ENCODE measurements at regions not wholly inside any gene's neighbourhood (a gene's known extent, or its start where the extent isn't known, plus 50 kb on each side); places are given as distances from the start of the nearest gene placed in this dataset.

DNA sequence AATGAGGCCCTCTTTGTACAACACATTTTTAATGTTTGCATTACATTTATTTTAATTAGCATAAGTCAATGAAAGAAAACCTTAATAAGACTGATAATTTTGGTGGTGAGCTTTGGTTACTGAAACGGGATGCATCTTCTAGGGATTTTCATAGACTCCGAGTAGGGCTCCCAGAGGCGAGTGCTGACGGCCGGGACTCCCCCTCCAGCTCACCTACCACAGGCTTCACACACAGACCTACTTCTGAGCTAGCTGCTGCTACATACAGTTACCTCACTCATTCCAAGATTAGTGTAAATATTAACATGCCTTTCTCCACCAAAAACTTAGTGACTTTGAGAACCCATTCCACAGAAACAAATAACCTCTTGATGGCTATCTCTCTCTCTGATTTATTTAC is 271.1 kb downstream of the GALR1 start:
- Mint-ChIP-seq H3K4me3 (ENCODE audit: low read depth) (no peak overlapping the region), H3K36me3 (ENCODE audit: low read depth) (no peaks in the 10 kb centered on the region), H3K4me1 (ENCODE audit: low read depth) (no peaks in the 10 kb centered on the region), H3K27me3 (ENCODE audit: low read depth) (no peaks in the 10 kb centered on the region), H3K9me3 (peaks cover 4% of the 10 kb centered on the region), H3K27ac (no peak overlapping the region)
- DNase-seq (ENCODE audit: low spot score): no peak
- intact Hi-C loops (cut with micrococcal nuclease): no loop called here

DNA sequence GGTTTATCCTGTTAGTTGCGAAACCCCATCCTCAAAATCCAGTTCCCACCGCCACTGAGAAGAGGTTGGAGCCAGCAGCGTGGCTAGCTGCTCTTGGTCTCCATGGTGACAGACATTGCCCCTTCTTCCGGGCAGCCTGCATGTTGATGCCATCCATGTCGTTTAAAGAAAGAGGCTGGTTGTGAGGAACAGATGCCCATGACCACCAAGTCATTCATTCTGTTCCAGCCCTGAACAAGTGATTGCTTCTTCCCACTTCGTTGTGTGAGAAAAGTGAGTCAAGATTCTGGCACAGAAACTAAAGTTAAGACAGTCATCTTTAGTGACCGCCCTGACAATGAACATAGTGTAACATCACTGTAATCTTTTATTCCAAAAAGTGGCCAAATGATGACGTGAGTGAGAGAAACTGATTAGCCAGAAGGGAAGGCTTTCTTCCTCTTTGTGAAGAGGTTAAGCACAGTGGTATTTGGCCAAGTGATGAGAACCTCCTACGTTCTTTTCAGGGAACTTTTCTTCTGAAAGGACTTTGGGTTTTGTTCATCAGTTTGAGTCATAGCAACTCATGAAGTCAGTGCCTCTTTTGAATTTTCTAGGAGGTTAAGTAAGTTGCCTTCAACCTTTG is 272.5 kb downstream of the GALR1 start:
- H3K27me3 Mint-ChIP-seq (ENCODE audit: low read depth): no peaks in the 10 kb centered on the region
- H3K27ac Mint-ChIP-seq: no peak overlapping the region
- DNase-seq (ENCODE audit: low spot score): no peak
- intact Hi-C loops (cut with micrococcal nuclease): no loop called here
- no peak overlapping the region for H3K4me3 Mint-ChIP-seq (ENCODE audit: low read depth)
- no peaks in the 10 kb centered on the region for H3K36me3 Mint-ChIP-seq (ENCODE audit: low read depth)
- H3K9me3 Mint-ChIP-seq: peaks cover 15% of the 10 kb centered on the region
- no peaks in the 10 kb centered on the region for H3K4me1 Mint-ChIP-seq (ENCODE audit: low read depth)

DNA sequence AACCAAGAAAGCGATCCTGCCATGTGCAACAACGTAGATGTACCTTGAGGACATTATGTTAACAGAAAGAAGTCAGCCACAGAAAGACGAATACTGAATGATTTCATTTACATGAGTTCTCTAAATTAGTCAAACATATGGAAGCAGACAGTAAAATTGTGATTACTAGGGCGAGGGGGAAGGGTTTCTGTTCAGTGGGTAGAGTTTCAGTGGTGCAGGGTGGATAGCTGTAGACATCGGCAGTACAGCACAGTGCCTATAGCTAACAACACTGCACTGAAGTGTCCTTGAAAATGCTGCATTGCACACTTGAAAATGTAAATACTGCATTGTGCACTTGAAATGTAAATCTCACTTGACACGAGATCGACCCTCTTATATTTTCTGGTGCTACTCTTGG is 275.3 kb downstream of the GALR1 start:
- H3K4me3 Mint-ChIP-seq (ENCODE audit: low read depth): no peak overlapping the region
- DNase-seq (ENCODE audit: low spot score): no peak
- intact Hi-C loops (cut with micrococcal nuclease): no loop called here
- H3K27me3 Mint-ChIP-seq (ENCODE audit: low read depth): no peaks in the 10 kb centered on the region
- no peaks in the 10 kb centered on the region for H3K36me3 Mint-ChIP-seq (ENCODE audit: low read depth)
- no peak overlapping the region for H3K27ac Mint-ChIP-seq
- peaks cover 22% of the 10 kb centered on the region for H3K9me3 Mint-ChIP-seq
- no peaks in the 10 kb centered on the region for H3K4me1 Mint-ChIP-seq (ENCODE audit: low read depth)

DNA sequence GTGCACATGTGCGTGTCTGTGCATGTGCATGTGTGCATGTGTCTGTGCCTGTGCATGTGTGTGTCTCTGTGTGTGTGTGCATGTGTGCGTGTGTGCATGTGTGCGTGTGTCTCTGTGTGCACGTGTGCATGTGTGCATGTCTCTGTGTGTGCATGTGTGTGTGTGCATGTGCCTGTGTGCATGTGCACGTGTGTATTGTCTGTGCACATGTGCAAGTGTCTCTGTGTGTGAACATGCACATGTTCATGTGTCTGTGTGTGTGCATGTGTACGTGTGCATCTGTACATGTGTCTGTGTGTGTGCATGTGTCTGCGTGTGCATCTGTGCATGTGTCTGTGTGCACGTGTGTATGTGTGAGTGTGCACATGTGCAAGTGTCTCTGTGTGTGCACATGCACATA is 277.3 kb downstream of the GALR1 start:
- DNase-seq (ENCODE audit: low spot score): no peak
- no peaks in the 10 kb centered on the region for H3K4me1 Mint-ChIP-seq (ENCODE audit: low read depth)
- intact Hi-C loops (cut with micrococcal nuclease): no loop called here
- no peak overlapping the region for H3K4me3 Mint-ChIP-seq (ENCODE audit: low read depth)
- H3K27me3 Mint-ChIP-seq (ENCODE audit: low read depth): no peaks in the 10 kb centered on the region
- H3K27ac Mint-ChIP-seq: no peak overlapping the region
- H3K36me3 Mint-ChIP-seq (ENCODE audit: low read depth): no peaks in the 10 kb centered on the region
- peaks cover 22% of the 10 kb centered on the region for H3K9me3 Mint-ChIP-seq

DNA sequence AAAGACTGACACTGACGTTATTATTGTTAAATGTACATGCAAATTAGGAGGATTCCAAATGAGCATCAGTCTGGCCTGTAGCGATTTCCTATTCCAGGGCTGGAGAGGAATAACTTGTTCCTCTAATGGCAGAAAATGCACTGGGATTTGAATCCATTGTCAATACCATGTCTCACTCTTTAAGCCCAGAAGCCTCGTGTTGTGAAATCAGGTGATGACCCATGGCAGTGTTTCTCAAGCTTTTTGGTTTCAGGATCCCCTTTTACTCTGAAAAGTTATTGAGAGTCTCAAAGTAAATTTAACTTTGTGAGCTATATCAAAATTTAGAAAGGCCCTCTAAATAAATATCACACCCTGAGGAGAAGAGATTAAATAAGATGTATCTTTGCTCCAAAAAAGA is 279.2 kb downstream of the GALR1 start:
- peaks cover 22% of the 10 kb centered on the region for H3K9me3 Mint-ChIP-seq
- no peak overlapping the region for H3K4me3 Mint-ChIP-seq (ENCODE audit: low read depth)
- H3K27me3 Mint-ChIP-seq (ENCODE audit: low read depth): no peaks in the 10 kb centered on the region
- intact Hi-C loops (cut with micrococcal nuclease): no loop called here
- H3K4me1 Mint-ChIP-seq (ENCODE audit: low read depth): no peaks in the 10 kb centered on the region
- no peaks in the 10 kb centered on the region for H3K36me3 Mint-ChIP-seq (ENCODE audit: low read depth)
- no peak overlapping the region for H3K27ac Mint-ChIP-seq
- no peak for DNase-seq (ENCODE audit: low spot score)

DNA sequence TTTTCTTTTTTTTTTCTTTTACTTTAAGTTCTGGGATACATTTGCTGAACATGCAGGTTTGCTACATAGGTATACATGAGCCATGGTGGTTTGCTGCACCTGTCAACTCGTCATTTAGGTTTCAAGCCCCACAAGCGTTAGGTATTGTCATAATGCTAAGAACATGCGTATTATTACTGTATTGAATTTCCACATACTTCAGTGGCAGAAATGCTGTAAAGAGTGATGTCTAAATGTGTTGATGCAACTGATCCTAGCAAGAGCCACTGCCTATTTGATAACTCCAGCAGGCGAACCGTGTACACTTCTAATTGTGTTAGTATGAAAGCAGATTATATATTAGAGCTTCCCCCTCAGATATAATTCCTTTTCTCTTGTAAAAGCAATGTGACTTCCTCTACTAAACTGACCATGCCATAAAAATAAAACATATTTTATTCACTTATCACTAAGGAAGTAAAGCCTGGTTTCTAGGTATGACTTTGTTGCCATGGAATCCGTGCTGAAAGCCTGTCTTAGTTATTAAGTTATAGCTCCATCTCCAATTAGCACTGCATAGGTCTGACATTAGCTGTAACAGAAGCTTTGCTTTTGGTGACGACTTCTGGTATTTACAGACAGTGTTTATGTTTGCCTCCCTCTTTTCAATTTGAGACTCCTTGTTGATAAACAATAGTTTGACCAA is 280.0 kb downstream of the GALR1 start:
- DNase-seq (ENCODE audit: low spot score): no peak
- Mint-ChIP-seq H3K4me1 (ENCODE audit: low read depth) (no peaks in the 10 kb centered on the region), H3K27me3 (ENCODE audit: low read depth) (no peaks in the 10 kb centered on the region), H3K9me3 (peaks cover 20% of the 10 kb centered on the region), H3K36me3 (ENCODE audit: low read depth) (no peaks in the 10 kb centered on the region), H3K4me3 (ENCODE audit: low read depth) (no peak overlapping the region), H3K27ac (no peak overlapping the region)
- intact Hi-C loops (cut with micrococcal nuclease): no loop called here

DNA sequence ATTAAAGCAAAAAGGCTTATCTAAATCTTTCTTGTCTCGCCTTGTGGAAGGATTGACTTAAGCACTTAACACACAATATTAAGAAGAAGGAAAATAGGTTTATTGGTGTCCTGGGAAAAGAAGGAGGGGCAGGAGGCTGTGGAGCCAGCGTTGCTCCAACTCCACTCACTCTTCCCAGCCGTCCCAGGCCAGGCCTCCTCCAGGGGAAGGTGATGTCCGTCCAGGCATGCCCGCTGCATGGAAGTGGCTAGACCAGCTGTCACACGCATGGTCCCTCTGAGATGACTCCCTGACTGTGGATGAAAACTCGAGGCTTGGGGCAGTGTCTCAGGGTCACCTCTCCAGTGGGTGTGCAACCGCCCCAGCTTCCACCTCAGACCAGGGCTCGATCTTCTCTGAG is 281.1 kb downstream of the GALR1 start:
- no peaks in the 10 kb centered on the region for H3K36me3 Mint-ChIP-seq (ENCODE audit: low read depth)
- peaks cover 22% of the 10 kb centered on the region for H3K9me3 Mint-ChIP-seq
- intact Hi-C loops (cut with micrococcal nuclease): no loop called here
- no peak for DNase-seq (ENCODE audit: low spot score)
- H3K27ac Mint-ChIP-seq: no peak overlapping the region
- no peaks in the 10 kb centered on the region for H3K4me1 Mint-ChIP-seq (ENCODE audit: low read depth)
- H3K4me3 Mint-ChIP-seq (ENCODE audit: low read depth): no peak overlapping the region
- H3K27me3 Mint-ChIP-seq (ENCODE audit: low read depth): no peaks in the 10 kb centered on the region

DNA sequence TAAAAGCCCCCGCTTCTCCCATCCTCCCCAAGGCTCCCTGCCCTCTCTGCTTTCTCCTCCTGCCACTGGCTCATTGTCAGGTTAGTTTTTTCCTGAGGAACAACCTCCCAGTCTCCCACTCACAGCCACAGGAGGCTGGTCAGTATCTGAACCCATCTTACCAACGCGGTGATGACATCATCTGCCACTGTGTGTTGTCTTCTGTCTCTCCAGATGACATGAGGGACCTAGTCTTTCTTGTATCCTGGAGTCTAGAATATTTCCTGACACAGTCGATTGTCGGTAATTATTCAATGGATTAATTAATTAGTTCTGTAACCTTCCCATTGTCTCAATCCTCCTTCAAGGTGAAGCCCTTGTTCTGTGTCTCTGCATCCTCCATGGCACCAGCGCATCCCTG is 290.2 kb downstream of the GALR1 start:
- Mint-ChIP-seq H3K9me3 (peaks cover 4% of the 10 kb centered on the region), H3K4me3 (ENCODE audit: low read depth) (no peak overlapping the region), H3K27ac (no peak overlapping the region), H3K36me3 (ENCODE audit: low read depth) (no peaks in the 10 kb centered on the region), H3K27me3 (ENCODE audit: low read depth) (no peaks in the 10 kb centered on the region), H3K4me1 (ENCODE audit: low read depth) (no peaks in the 10 kb centered on the region)
- no peak for DNase-seq (ENCODE audit: low spot score)
- intact Hi-C loops (cut with micrococcal nuclease): no loop called here

DNA sequence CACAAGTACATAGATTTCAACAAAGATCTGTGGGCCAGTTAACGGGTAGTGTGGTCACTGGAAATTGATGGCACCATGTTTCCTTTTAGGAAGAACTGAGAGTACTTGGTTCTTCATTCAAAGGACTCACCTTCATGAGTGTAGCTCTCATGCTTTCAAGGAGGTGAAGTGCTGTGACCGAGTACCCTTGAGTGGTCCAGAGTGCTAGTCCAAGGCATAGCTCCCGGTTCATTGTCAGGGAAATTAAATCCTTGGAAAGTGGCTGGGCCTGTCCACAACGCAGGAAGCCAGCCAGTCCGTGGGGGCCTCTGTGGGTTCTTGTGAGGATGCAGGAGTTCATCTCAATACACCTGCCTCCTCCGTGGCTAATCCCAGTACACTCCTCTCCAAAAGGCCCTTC is 295.1 kb downstream of the GALR1 start:
- no peaks in the 10 kb centered on the region for H3K9me3 Mint-ChIP-seq
- H3K27ac Mint-ChIP-seq: no peak overlapping the region
- intact Hi-C loops (cut with micrococcal nuclease): no loop called here
- H3K36me3 Mint-ChIP-seq (ENCODE audit: low read depth): no peaks in the 10 kb centered on the region
- no peak overlapping the region for H3K4me3 Mint-ChIP-seq (ENCODE audit: low read depth)
- no peak for DNase-seq (ENCODE audit: low spot score)
- no peaks in the 10 kb centered on the region for H3K4me1 Mint-ChIP-seq (ENCODE audit: low read depth)
- H3K27me3 Mint-ChIP-seq (ENCODE audit: low read depth): no peaks in the 10 kb centered on the region

DNA sequence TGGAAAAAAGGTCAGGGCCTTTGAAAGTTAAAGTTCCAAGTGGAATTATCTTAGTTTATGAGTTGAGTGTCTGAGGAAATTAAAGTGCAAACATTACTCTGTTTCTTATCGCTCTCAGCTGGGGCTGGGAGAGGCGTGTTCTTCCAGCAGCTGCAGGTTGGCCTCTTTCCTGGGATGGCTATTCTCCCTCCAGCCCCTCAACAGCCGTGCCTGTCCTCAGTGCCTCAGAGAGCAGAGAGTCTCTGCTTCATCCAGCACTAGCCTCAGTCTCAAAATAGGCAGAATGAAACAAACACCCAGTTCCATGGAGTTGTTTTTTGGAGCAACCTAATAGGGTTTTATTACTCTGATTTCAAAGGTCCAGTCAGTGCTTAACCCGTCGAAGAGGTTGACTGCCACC is 298.1 kb downstream of the GALR1 start:
- Mint-ChIP-seq H3K27ac (no peak overlapping the region), H3K36me3 (ENCODE audit: low read depth) (no peaks in the 10 kb centered on the region), H3K4me3 (ENCODE audit: low read depth) (no peak overlapping the region), H3K9me3 (no peaks in the 10 kb centered on the region), H3K4me1 (ENCODE audit: low read depth) (no peaks in the 10 kb centered on the region), H3K27me3 (ENCODE audit: low read depth) (no peaks in the 10 kb centered on the region)
- DNase-seq (ENCODE audit: low spot score): no peak
- intact Hi-C loops (cut with micrococcal nuclease): no loop called here

DNA sequence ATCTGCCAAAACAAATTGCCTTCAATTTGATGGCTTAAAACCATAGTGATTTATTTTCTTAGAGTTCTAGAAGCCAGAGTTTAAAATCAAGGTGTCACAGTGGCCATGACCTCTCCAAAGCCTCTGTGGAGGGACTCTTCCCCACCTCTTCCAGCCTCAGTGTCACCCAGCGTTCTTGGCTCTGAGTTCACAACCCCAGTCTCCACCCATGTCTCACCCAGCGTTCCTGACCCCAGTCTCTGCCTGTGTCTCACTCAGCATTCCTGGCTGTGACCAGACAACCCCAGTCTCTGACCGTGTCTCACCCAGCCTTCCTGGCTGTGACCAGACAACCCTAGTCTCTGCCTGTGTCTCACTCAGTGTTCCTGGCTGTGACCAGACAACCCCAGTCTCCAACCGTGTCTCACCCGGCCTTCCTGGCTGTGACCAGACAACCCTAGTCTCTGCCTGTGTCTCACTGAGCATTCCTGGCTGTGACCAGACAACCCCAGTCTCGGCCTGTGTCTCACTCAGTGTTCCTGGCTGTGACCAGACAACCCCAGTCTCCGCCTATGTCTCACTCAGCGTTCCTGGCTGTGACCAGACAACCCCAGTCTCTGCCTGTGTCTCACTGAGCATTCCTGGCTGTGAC is 299.3 kb downstream of the GALR1 start:
- Mint-ChIP-seq H3K36me3 (ENCODE audit: low read depth) (no peaks in the 10 kb centered on the region), H3K4me3 (ENCODE audit: low read depth) (no peak overlapping the region), H3K27ac (no peak overlapping the region), H3K27me3 (ENCODE audit: low read depth) (no peaks in the 10 kb centered on the region), H3K9me3 (no peaks in the 10 kb centered on the region), H3K4me1 (ENCODE audit: low read depth) (no peaks in the 10 kb centered on the region)
- no peak for DNase-seq (ENCODE audit: low spot score)
- intact Hi-C loops (cut with micrococcal nuclease): no loop called here

DNA sequence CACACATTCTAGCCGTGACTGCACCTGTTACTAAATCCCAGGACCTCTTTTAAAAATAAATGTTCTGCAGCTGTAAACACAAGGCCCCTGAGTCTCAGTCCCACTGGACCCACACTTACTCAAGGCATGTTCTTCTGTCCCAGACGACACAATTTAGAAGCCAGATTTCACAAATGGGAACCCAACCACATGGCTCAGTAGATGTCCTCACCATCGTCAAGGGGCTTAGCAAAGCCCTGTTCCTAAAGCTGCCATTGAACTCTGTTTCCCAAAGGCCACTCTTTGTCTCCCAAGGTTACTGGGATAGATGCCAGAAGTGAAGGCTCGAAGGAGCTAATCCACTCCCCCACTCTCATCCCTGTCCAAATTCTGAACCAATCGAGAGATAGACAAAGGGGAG is 301.0 kb downstream of the GALR1 start:
- Mint-ChIP-seq H3K27ac (no peak overlapping the region), H3K27me3 (ENCODE audit: low read depth) (no peaks in the 10 kb centered on the region), H3K36me3 (ENCODE audit: low read depth) (no peaks in the 10 kb centered on the region), H3K9me3 (no peaks in the 10 kb centered on the region), H3K4me1 (ENCODE audit: low read depth) (no peaks in the 10 kb centered on the region), H3K4me3 (ENCODE audit: low read depth) (no peak overlapping the region)
- intact Hi-C loops (cut with micrococcal nuclease): no loop called here
- no peak for DNase-seq (ENCODE audit: low spot score)

DNA sequence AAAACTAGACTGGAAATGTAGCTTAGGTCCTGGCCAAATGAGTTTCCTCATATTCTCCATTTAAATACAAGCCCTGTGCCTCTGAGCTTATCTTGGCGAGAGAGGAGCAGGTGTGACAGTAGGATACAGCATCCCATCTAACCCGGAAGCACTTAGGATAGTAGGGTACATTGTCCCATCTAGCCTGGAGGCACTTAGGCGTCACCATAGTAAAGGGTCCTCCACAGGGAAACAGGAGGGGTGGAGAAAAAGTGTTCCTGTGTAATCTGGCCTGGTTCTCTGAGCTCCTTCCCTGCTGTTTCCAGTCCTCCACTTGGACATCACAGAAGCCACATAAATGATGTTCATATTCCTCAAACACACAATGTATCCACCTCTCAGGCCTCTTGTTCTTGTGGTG is 301.4 kb downstream of the GALR1 start:
- H3K36me3 Mint-ChIP-seq (ENCODE audit: low read depth): no peaks in the 10 kb centered on the region
- no peak overlapping the region for H3K27ac Mint-ChIP-seq
- H3K9me3 Mint-ChIP-seq: no peaks in the 10 kb centered on the region
- H3K4me3 Mint-ChIP-seq (ENCODE audit: low read depth): no peak overlapping the region
- intact Hi-C loops (cut with micrococcal nuclease): no loop called here
- H3K27me3 Mint-ChIP-seq (ENCODE audit: low read depth): no peaks in the 10 kb centered on the region
- H3K4me1 Mint-ChIP-seq (ENCODE audit: low read depth): no peaks in the 10 kb centered on the region
- no peak for DNase-seq (ENCODE audit: low spot score)

Data from activated T-helper 2 cell treated with anti-CD3 and anti-CD28 coated beads, Interferon-gamma antibody, Interleukin-2, Interleukin-4, amounts not matched to agents 10 μg/mL and 5 μg/mL and 100 μg/mL, durations not matched to agents 14 hours and 24 hours and 36 hours (primary cell).